Caco-2 (cell line): ENCODE measurements at regions not wholly inside any gene's neighbourhood (a gene's known extent, or its start where the extent isn't known, plus 50 kb on each side); places are given as distances from the start of the nearest gene placed in this dataset.

Experiments used
- BruUV-seq: library from RNA; stranded (reverse); fragments of 400-500 nt; replicated peaks from 2 replicates; lab custom pipeline; 2021; lab: Mats Ljungman, UMichigan
- CTCF ChIA-PET: fragments of 300-600 bp; sonication (Branson Sonifier 250); formaldehyde crosslinking; loops from one replicate; lab custom pipeline; 2022; ENCODE audit warnings: antibody characterized with exemption; lab: Charles Lee
- POLR2A ChIA-PET: fragments of 300-600 bp; sonication (Branson Sonifier 250); formaldehyde crosslinking; loops from one replicate; lab custom pipeline; 2022; ENCODE audit warnings: antibody characterized with exemption; lab: Charles Lee
- DNase-seq, 2 experiments: peaks; one replicate each; pipeline versions ENCODE4 v3.0.0 to v3.0.0-alpha.2; 2020 to 2022
- H3K27me3 ChIP-seq: replicated peaks from 2 replicates; pipeline ENCODE4 v1.6.0; 2011; ENCODE audit warnings: low read length; ENCODE audit not compliant: control insufficient read depth, insufficient read depth
- H3K36me3 ChIP-seq: 2 replicates; pipeline ENCODE4 v1.5.1; 2011; ENCODE audit warnings: low read length; ENCODE audit not compliant: control insufficient read depth, insufficient read depth
- H3K4me1 ChIP-seq: fragments of 250-450 bp; sonication (Bioruptor Pico); 2 replicates; pipeline ENCODE4 v1.5.1; 2020; ENCODE audit warnings: mild to moderate bottlenecking
- H3K4me3 ChIP-seq: 2 replicates; pipeline ENCODE4 v1.5.1; 2011; ENCODE audit warnings: low read depth, mild to moderate bottlenecking, control low read depth, low read length
- H3K9me3 ChIP-seq: fragments of 250-450 bp; sonication (Bioruptor Pico); 2 replicates; pipeline ENCODE4 v1.5.1; 2020; ENCODE audit warnings: mild to moderate bottlenecking, moderate library complexity
- H3K27ac Mint-ChIP-seq: one replicate; pipeline ENCODE4 v1.8.0; 2022; ENCODE audit warnings: mixed read lengths; ENCODE audit not compliant: unreplicated experiment
- H3K27me3 Mint-ChIP-seq: one replicate; pipeline ENCODE4 v1.8.0; 2022; ENCODE audit warnings: mixed read lengths; ENCODE audit not compliant: insufficient read depth, unreplicated experiment
- H3K36me3 Mint-ChIP-seq: one replicate; pipeline ENCODE4 v1.8.0; 2022; ENCODE audit warnings: mild to moderate bottlenecking, mixed read lengths; ENCODE audit not compliant: insufficient read depth, unreplicated experiment
- H3K4me1 Mint-ChIP-seq: one replicate; pipeline ENCODE4 v1.8.0; 2022; ENCODE audit warnings: low read depth, mixed read lengths; ENCODE audit not compliant: unreplicated experiment
- H3K4me3 Mint-ChIP-seq: one replicate; pipeline ENCODE4 v1.8.0; 2022; ENCODE audit warnings: mild to moderate bottlenecking, moderate library complexity, mixed read lengths; ENCODE audit not compliant: unreplicated experiment
- H3K9me3 Mint-ChIP-seq: one replicate; pipeline ENCODE4 v1.8.0; 2022; ENCODE audit warnings: mixed read lengths; ENCODE audit not compliant: unreplicated experiment
- intact Hi-C: fragments of 100-400 bp; cut with micrococcal nuclease; formaldehyde crosslinking; loops from one replicate; pipeline ENCODE4 v1.10.0; 2022; ENCODE audit not compliant: unreplicated experiment
- TF ChIP-seq, protein P1 (sequence below), 2 experiments: fragments of 200-600 bp in 1 of 2; IDR thresholded peaks; 1 replicate in 1 of 2; 2 replicates in 1 of 2; pipeline versions ENCODE4 v1.5.1 to v1.8.0; 2011 to 2022; ENCODE audit warnings: antibody characterized with exemption in 1 of 2, control low read depth in 1 of 2, inconsistent platforms in 1 of 2, low read depth in 1 of 2, low read length in 1 of 2, mild to moderate bottlenecking in 1 of 2, moderate library complexity in 1 of 2; ENCODE audit not compliant: insufficient read depth in 1 of 2, severe bottlenecking in 1 of 2, unreplicated experiment in 1 of 2

DNA sequence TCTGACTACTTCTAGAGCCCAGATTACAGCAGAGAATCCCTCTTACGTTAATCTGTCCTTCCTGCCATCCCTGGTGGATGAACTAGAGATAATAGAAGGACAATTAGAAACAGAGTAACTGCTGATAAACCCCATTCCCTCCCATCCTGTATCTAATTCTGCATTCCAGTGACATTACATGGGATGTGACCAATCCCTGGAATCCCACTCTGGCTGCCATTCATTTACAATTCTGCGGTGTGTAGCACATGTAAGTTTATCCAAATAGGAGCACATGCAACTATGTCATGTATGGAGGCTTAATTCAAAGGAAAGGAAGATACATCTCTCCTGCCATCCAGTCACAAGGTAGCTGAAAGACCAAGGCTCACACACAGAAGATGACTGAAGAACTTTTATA, 339.5 kb downstream of the GPAT3 start:
- no TSS peak for BruUV-seq
- H3K9me3 Mint-ChIP-seq: no peaks in the 10 kb centered on the region
- no peaks in the 10 kb centered on the region for H3K9me3 ChIP-seq
- intact Hi-C loops: no loop called here
- no peak for DNase-seq
- no peaks in the 10 kb centered on the region for H3K36me3 ChIP-seq
- no peak overlapping the region for H3K27ac Mint-ChIP-seq
- ChIA-PET POLR2A (no interaction called here), CTCF (no interaction called here)
- no peaks in the 10 kb centered on the region for H3K36me3 Mint-ChIP-seq
- H3K4me1 ChIP-seq: no peaks in the 10 kb centered on the region
- H3K4me1 Mint-ChIP-seq: no peaks in the 10 kb centered on the region
- no peak overlapping the region for H3K4me3 Mint-ChIP-seq
- no peak overlapping the region for H3K4me3 ChIP-seq
- H3K27me3 ChIP-seq: no peaks in the 10 kb centered on the region
- no peaks in the 10 kb centered on the region for H3K27me3 Mint-ChIP-seq
- TF ChIP-seq, protein P1, sequence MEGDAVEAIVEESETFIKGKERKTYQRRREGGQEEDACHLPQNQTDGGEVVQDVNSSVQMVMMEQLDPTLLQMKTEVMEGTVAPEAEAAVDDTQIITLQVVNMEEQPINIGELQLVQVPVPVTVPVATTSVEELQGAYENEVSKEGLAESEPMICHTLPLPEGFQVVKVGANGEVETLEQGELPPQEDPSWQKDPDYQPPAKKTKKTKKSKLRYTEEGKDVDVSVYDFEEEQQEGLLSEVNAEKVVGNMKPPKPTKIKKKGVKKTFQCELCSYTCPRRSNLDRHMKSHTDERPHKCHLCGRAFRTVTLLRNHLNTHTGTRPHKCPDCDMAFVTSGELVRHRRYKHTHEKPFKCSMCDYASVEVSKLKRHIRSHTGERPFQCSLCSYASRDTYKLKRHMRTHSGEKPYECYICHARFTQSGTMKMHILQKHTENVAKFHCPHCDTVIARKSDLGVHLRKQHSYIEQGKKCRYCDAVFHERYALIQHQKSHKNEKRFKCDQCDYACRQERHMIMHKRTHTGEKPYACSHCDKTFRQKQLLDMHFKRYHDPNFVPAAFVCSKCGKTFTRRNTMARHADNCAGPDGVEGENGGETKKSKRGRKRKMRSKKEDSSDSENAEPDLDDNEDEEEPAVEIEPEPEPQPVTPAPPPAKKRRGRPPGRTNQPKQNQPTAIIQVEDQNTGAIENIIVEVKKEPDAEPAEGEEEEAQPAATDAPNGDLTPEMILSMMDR (IDR thresholded peaks at IDR 0.05; ENCODE audit: insufficient read depth in 1 of 2, low read depth in 1 of 2, low read length in 1 of 2, severe bottlenecking in 1 of 2, unreplicated experiment in 1 of 2): no peak

DNA sequence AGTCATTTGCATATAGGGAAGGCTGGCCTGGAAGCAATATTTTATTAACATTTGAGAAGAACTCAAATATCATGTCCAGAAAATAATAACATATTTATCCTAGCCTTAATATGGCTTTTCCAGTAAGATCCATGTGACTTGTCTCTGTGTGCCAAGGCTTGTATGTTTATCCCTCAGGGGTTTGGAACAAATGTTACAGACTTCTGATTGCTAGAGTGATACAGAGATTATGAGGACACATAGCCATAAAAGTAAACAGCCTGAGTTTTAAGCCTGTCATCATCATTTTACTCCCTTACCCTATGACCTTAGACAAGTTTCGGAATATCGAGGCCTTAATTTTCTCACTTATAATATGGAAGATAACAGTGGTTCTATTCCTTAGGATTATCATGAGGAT, 338.1 kb downstream of the GPAT3 start:
- no peaks in the 10 kb centered on the region for H3K9me3 ChIP-seq
- Mint-ChIP-seq H3K4me1 (no peaks in the 10 kb centered on the region), H3K36me3 (no peaks in the 10 kb centered on the region), H3K4me3 (no peak overlapping the region), H3K27ac (no peak overlapping the region), H3K9me3 (no peaks in the 10 kb centered on the region), H3K27me3 (no peaks in the 10 kb centered on the region)
- ChIA-PET POLR2A (no interaction called here), CTCF (no interaction called here)
- no peaks in the 10 kb centered on the region for H3K36me3 ChIP-seq
- intact Hi-C loops: no loop called here
- DNase-seq: no peak
- TF ChIP-seq, protein P1 (IDR thresholded peaks at IDR 0.05; ENCODE audit: insufficient read depth in 1 of 2, low read depth in 1 of 2, low read length in 1 of 2, severe bottlenecking in 1 of 2, unreplicated experiment in 1 of 2): no peak
- no peaks in the 10 kb centered on the region for H3K27me3 ChIP-seq
- no TSS peak for BruUV-seq
- no peaks in the 10 kb centered on the region for H3K4me1 ChIP-seq
- H3K4me3 ChIP-seq: no peak overlapping the region

DNA sequence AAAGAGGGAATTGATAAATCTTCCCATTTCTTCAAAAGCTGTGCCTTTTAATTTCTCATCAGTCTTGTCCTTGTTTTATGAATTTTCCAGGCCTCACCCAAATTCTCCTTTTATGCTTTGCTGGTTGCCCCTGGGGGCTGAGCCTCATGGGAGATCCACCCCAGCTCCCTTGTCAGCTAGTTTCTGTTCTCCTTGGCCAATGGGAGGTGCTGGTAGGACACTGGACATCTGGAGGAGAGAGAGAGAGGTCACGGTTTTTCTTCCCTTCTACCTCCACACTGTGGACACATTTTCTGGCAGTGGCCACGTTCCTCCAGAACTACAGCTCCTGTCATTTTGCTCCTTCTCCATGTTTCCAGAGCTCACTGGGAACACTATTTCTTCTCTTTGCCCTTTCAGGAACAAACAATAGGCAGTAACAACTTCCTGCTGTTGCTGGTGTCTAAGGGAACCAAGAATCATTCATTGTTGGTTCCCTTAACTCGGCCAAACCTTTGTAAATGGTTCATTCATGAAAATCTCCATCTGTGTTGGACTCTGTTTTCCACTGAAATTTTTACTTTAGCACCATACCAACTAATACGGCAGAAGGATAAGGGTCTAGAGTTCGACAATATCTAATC, 334.5 kb downstream of the GPAT3 start:
- H3K4me3 ChIP-seq: no peak overlapping the region
- Mint-ChIP-seq H3K4me3 (no peak overlapping the region), H3K9me3 (no peaks in the 10 kb centered on the region), H3K27me3 (no peaks in the 10 kb centered on the region), H3K36me3 (no peaks in the 10 kb centered on the region), H3K27ac (no peak overlapping the region), H3K4me1 (no peaks in the 10 kb centered on the region)
- no TSS peak for BruUV-seq
- intact Hi-C loops: no loop called here
- CTCF ChIA-PET: no interaction called here
- POLR2A ChIA-PET: no interaction called here
- TF ChIP-seq, protein P1 (IDR thresholded peaks at IDR 0.05; ENCODE audit: insufficient read depth in 1 of 2, low read depth in 1 of 2, low read length in 1 of 2, severe bottlenecking in 1 of 2, unreplicated experiment in 1 of 2): no peak
- H3K36me3 ChIP-seq: no peaks in the 10 kb centered on the region
- no peaks in the 10 kb centered on the region for H3K9me3 ChIP-seq
- 0 out of 2 replicates have a peak, but pooled peaks cover 6% of the 10 kb centered on the region for H3K4me1 ChIP-seq
- H3K27me3 ChIP-seq: no peaks in the 10 kb centered on the region
- DNase-seq: no peak
